ENCODE measurements at regions not wholly inside any gene's neighbourhood (a gene's known extent, or its start where the extent isn't known, plus 50 kb on each side); places are given as distances from the start of the nearest gene placed in this dataset.
A peak's percentile ranks its signal among the peaks of the same experiment; 100 is the strongest.

DNA sequence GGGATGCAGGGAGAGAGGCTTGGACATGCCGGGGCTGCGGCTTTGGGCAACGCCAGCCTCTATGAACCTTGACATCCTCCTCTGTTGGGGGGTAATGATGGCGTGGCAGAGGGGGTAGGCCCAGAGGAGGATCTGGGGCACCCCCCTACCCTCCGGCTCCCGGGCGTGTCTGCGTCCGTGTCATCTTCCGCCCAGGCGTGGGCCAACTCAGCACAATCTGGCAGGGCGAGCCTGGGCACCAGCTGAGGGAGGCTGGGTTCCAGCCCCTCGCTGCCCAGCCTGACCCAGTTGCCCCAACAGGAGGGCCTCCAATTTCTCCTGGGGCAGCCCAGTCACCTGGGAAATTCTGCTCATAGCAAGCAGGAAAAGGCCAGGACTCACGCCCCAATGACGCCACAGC, 62.9 kb upstream of the IL17B start:
- DNase-seq (ENCODE audit: low read depth in 4 of 4, low spot score in 3 of 4): no peak

DNA sequence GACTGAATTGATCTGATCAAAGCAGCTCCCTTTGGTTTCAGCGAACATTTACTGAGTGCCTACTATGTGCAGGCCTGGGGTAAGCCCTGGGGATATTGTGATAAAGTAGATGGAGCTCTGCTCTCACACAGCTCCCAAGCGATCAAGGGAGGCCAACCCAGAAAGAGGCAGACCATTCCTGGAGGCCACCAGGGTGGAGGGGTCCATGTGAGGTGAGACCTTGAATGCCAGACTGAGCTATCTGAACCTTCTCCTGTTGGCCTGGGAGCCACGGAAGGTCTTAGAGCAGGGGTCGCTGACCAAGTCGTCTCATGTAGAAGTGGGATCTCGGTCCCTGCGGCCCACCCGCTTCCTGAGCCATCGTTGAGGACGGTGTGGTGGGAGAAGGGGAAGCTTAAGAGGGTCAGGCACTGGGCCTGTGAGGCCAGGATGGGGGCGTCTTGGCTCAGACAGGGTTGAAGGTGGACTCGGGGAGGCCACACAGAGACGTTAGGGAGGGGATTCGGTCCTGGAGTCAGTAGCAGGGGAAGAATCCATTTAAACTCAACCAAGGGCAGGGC, 62.2 kb upstream of the IL17B start:
- no peak for DNase-seq (ENCODE audit: low read depth in 4 of 4, low spot score in 3 of 4)

DNA sequence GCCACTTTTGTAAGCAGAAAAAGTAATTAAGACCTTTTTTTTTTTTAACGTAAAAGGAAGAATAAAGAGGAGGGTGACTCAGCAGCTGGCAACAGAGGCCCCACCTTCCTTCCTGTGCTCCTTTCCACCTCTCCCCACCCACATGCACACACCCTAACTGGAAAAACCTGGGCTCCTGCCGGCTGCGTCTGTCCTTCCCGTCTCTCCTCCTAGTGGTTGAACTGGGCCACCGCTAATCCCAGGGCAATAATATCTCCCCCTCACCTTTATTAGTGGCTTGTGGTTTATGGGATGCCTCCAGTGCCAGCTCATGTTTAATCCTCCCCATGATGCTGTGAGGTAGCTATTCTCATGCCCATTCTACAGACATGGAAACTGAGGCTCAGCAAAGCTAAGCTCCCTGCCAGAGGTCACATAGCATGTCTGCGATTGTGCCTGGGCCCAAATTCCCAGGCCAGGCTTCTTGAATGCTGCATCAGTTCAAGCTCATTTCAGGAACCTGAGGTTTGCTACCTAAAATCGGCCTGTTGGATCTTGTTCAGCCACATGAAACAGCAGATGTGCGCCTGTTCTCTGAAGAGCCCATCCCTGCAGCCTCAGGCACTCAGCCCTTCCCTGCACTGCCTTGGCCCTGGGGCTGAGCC, 60.9 kb upstream of the IL17B start:
- no peak for DNase-seq (ENCODE audit: low read depth in 4 of 4, low spot score in 3 of 4)

DNA sequence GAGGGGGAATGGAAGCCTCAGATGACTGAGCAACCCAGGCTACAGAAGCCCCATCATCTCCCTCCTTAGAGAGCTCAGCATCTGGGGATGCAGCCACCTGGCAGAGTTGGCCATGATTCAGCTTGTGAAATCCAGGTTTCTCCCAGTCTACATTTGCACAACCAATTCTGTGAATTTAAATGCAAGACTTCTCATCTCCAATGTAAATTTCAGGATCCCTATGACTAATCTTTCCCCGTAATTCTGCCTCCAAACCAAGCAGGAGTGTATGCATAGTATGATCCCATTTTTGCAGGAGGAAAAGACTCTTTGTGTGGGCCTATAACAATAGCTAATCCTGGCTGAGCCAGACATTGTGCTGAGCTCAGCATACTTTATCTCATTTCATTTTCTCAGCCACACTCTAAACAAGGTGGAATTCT, 59.6 kb upstream of the IL17B start:
- no peak for DNase-seq (ENCODE audit: low read depth in 4 of 4, low spot score in 3 of 4)

DNA sequence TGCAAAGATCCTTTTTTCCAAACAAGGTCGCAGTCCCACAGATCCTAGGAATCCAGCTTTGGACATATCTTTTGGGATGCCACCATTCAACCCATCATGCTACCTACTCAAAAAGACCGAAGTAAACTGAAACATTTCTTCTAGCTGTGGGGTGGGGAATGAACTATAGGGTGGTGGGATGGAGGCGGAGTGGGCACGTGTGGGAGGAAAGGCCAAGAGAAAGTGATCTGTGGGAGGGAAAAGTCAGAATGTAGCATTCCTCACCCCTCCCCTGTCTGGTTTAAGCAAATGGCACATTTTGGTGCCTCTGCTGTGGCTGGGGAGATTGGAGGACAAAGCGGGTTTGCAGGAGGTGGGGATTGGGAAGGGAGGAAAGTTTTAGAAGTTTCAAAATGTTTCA, 59.2 kb upstream of the IL17B start:
- no peak for DNase-seq (ENCODE audit: low read depth in 4 of 4, low spot score in 3 of 4)

DNA sequence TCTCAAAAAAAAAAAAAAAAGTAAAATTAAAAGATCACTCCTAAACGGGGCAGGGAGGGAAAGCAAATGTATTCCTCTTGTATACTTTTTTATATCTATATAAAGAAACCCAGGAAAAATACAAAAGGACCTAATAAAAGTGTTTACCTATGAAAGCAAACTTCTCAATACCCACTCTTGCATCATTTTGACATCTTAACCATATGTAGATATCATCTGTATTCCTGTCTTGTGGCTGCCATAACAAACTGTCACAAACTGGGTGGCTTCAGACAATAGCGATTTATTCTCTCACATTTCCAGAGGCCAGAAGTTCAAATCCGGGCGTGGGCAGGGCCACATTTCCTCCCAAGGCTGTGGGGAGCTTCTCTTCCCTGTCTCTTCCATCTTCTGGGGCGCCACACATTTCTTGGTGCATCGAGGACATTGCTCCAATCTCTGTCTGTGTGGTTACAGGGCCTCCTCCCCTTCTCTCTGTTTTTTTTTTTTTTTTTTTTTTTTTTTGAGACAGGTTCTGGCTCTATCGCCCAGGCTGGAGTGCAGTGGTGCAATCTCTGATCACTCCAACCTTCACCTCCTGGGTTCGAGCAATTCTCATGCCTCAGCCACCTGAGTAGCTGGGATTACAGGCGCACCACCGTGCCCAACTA, 58.4 kb upstream of the IL17B start:
- no peak for DNase-seq (ENCODE audit: low read depth in 4 of 4, low spot score in 3 of 4)

DNA sequence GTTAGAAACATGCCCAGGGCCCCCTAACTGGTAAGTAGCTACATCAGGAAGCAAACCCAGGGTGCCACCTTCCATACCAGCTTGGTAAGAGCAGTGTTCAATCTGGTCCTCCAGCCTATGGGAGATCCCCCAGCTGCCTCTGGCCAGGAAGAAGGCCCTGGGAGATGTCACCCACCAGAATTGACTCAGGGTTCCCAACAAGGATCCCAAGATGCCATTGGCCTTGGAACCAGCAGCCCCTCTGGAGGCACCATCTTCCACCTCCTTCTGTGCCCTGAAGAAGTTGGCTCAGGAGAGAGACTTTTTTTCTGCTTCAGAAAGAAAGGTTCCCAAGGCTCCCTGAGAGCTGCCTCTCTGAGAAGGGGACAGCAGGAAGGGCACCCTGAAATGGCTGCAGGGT, 56.6 kb upstream of the IL17B start:
- no peak for DNase-seq (ENCODE audit: low read depth in 4 of 4, low spot score in 3 of 4)

DNA sequence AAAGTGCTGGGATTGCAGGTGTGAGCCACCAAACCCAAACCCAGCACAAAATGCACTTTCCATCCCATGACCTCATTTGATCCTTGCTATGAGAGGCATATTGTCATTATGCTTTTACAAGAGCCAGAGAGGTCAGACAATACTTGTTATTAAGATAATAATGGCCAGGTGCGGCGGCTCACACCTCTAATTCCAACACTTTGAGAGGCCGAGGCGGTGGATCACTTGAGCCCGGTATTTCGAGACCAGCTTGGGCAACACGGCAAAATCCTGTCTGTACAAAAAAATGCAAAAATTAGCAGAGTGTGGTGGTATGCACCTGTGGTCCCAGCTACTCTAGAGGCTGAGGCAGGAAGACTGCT, 55.9 kb upstream of the IL17B start:
- DNase-seq (ENCODE audit: low read depth in 4 of 4, low spot score in 3 of 4): no peak

DNA sequence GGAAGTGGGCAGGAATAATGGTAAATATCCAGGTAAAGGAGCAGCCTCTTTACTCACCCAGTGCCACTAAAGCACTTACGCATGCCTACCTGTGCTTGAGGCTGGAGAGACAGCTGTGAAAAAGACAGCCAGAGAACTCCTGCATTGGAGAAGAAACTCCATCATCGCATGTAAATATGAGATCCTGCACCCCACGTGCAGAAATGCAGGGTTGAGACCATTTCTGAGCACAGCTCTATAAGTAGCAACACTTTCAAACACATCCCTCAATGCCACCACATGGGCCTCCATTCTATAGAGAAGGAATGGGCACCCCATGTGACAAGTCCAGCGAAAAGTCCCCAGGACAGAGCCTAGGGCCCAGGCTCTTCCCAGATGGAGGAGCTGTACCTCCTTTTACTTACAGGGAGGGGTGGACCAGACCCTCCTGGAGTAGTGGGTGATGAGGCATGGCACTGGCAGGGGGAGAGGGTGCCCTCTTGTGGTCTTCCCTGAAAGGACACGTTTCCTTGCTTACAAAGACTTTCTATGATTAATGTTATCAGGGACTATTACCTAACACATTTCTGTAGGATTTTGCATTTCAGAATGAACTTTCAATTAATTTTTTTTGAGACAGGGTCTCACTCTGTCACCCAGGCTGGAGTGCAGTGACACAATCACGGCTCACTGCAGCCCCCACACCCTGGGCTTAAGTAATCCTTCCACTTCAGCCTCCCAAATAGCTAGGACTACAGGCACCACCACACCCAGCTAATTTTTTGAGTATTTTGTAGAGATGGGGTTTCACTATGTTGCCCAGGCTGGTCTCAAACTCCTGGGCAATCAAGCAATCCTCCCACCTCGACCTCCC, 55.3 kb upstream of the IL17B start:
- DNase-seq (ENCODE audit: low read depth in 4 of 4, low spot score in 3 of 4): peak in 1 of 4 donors; percentile 59

DNA sequence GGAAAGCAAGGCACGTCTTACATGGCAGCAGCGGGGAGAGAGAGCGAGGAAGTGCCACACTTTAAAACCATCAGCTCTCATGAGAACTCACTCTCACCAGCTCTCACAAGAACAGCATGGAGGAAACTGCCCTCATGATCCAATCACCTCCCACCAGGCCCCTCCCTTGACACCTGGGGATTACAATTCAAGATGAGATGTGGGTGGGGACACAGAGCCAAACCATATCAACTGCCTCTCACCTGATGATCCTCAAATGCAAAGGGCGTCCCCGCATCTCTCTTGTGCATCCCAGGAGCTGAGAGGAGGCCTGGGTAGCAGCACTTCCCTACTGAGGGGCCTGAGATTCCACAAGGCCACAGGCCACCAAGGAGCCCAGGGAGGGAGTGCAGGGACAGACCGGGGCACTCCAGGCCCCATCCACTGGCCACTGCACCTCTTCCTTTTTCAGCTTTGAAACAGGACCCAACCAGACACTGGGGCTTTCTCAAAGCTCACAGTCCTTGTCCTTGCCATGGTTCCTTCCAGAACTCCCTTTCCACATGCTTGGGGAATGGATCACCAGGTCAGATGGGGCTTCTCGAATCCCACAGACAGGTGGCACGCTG, 54.5 kb upstream of the IL17B start:
- DNase-seq (ENCODE audit: low read depth in 4 of 4, low spot score in 3 of 4): no peak

DNA sequence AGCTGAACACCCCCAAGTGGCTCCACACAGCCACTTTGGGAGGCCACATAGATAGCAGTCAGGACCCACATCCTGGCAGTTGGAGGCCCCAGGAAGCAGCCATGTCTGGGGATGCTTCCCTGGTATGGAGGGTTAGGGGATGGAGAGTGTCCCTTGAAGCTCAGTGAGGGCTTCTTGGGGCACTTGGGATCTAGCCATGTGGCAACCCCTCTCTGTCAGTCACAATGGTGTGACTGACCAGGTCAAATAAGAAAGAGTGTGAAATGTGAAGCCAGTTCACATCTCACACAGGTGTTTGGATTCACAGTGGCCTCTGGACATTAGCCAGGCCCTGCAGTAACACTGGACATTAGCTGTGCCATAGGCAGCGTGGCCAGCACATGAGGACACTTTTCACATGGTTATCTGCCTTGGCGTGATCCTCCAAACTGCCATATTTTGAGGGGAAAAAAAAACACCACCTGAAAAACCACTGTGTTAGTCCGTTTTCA, 53.9 kb upstream of the IL17B start:
- no peak for DNase-seq (ENCODE audit: low read depth in 4 of 4, low spot score in 3 of 4)

DNA sequence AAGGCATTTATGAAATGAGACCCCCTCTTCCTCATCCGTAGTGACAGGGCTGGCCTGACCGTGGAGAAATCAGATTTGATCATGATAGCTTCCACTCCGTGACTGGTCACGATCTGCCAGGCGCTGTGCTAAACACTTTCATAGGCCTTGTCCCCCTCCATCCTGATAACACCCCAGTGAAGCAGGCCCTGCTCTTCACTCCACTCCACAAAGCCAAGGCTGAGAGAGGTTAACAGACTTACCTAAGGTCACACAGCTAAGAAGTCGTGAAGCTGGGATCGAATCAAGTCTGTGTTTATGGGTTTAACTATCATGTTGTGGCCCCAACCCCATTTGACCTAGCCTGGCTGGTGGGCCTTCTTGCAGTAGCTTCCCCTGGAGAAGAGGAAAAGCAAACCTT, 53.3 kb upstream of the IL17B start:
- no peak for DNase-seq (ENCODE audit: low read depth in 4 of 4, low spot score in 3 of 4)

DNA sequence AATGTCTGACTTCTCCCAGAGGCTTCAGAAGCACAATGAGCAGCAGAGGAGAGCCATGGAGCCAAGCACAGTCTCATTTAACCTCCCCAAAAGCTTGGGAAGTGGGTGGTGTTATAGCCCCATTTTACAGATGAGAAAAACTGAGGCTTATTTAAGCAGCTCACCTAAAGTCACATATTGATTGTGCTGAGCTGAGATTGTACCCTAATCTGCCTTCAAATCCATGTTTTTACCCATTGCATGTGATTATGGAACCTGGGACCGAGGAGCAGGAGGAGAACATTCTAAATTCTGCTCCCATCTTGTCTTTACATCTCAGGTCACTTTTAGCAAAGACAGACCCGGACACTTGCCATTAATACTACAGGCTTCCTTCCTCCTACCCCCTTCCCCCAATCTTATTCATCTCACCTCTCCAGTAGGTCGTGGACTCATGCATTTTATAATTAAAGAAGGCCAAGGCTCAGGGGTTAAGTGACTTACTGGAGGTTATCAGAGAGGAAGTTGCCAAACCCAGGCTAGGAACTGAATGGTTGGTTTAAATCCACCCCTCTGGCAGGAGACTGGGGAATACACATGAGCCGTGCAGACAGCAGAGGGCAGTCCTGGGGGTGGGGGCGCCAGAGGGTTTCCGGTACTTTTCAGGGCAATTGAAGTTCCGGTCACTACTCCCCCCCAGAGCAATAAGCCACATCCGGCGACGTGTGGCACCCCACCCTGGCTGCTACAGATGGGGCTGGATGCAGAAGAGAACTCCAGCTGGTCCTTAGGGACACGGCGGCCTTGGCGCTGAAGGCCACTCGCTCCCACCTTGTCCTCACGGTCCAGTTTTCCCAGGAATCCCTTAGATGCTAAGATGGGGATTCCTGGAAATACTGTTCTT, 51.0 kb upstream of the IL17B start:
- no peak for DNase-seq (ENCODE audit: low read depth in 4 of 4, low spot score in 3 of 4)
